Caco-2 (cell line): ENCODE measurements at regions not wholly inside any gene's neighbourhood (a gene's known extent, or its start where the extent isn't known, plus 50 kb on each side); places are given as distances from the start of the nearest gene placed in this dataset.

Source experiments
- BruUV-seq: library from RNA; stranded (reverse); fragments of 400-500 nt; replicated peaks from 2 replicates; lab custom pipeline; 2021; lab: Mats Ljungman, UMichigan
- CTCF ChIA-PET: fragments of 300-600 bp; sonication (Branson Sonifier 250); formaldehyde crosslinking; loops from one replicate; lab custom pipeline; 2022; ENCODE audit warnings: antibody characterized with exemption; lab: Charles Lee
- POLR2A ChIA-PET: fragments of 300-600 bp; sonication (Branson Sonifier 250); formaldehyde crosslinking; loops from one replicate; lab custom pipeline; 2022; ENCODE audit warnings: antibody characterized with exemption; lab: Charles Lee
- DNase-seq, 2 experiments: peaks; one replicate each; pipeline versions ENCODE4 v3.0.0 to v3.0.0-alpha.2; 2020 to 2022
- H3K27me3 ChIP-seq: replicated peaks from 2 replicates; pipeline ENCODE4 v1.6.0; 2011; ENCODE audit warnings: low read length; ENCODE audit not compliant: control insufficient read depth, insufficient read depth
- H3K36me3 ChIP-seq: 2 replicates; pipeline ENCODE4 v1.5.1; 2011; ENCODE audit warnings: low read length; ENCODE audit not compliant: control insufficient read depth, insufficient read depth
- H3K4me1 ChIP-seq: fragments of 250-450 bp; sonication (Bioruptor Pico); 2 replicates; pipeline ENCODE4 v1.5.1; 2020; ENCODE audit warnings: mild to moderate bottlenecking
- H3K4me3 ChIP-seq: 2 replicates; pipeline ENCODE4 v1.5.1; 2011; ENCODE audit warnings: low read depth, mild to moderate bottlenecking, control low read depth, low read length
- H3K9me3 ChIP-seq: fragments of 250-450 bp; sonication (Bioruptor Pico); 2 replicates; pipeline ENCODE4 v1.5.1; 2020; ENCODE audit warnings: mild to moderate bottlenecking, moderate library complexity
- H3K27ac Mint-ChIP-seq: one replicate; pipeline ENCODE4 v1.8.0; 2022; ENCODE audit warnings: mixed read lengths; ENCODE audit not compliant: unreplicated experiment
- H3K27me3 Mint-ChIP-seq: one replicate; pipeline ENCODE4 v1.8.0; 2022; ENCODE audit warnings: mixed read lengths; ENCODE audit not compliant: insufficient read depth, unreplicated experiment
- H3K36me3 Mint-ChIP-seq: one replicate; pipeline ENCODE4 v1.8.0; 2022; ENCODE audit warnings: mild to moderate bottlenecking, mixed read lengths; ENCODE audit not compliant: insufficient read depth, unreplicated experiment
- H3K4me1 Mint-ChIP-seq: one replicate; pipeline ENCODE4 v1.8.0; 2022; ENCODE audit warnings: low read depth, mixed read lengths; ENCODE audit not compliant: unreplicated experiment
- H3K4me3 Mint-ChIP-seq: one replicate; pipeline ENCODE4 v1.8.0; 2022; ENCODE audit warnings: mild to moderate bottlenecking, moderate library complexity, mixed read lengths; ENCODE audit not compliant: unreplicated experiment
- H3K9me3 Mint-ChIP-seq: one replicate; pipeline ENCODE4 v1.8.0; 2022; ENCODE audit warnings: mixed read lengths; ENCODE audit not compliant: unreplicated experiment
- CTCF ChIP-seq, 2 experiments: fragments of 200-600 bp in 1 of 2; IDR thresholded peaks; 1 replicate in 1 of 2; 2 replicates in 1 of 2; pipeline versions ENCODE4 v1.5.1 to v1.8.0; 2011 to 2022; ENCODE audit warnings: antibody characterized with exemption in 1 of 2, control low read depth in 1 of 2, inconsistent platforms in 1 of 2, low read depth in 1 of 2, low read length in 1 of 2, mild to moderate bottlenecking in 1 of 2, moderate library complexity in 1 of 2; ENCODE audit not compliant: insufficient read depth in 1 of 2, severe bottlenecking in 1 of 2, unreplicated experiment in 1 of 2
- intact Hi-C: fragments of 100-400 bp; cut with micrococcal nuclease; formaldehyde crosslinking; loops from one replicate; pipeline ENCODE4 v1.10.0; 2022; ENCODE audit not compliant: unreplicated experiment

- intact Hi-C loops: no loop called here
- TF ChIP-seq CTCF (IDR thresholded peaks at IDR 0.05; ENCODE audit: insufficient read depth in 1 of 2, low read depth in 1 of 2, low read length in 1 of 2, severe bottlenecking in 1 of 2, unreplicated experiment in 1 of 2): no peak
- Mint-ChIP-seq H3K9me3 (peaks cover 34% of the 10 kb centered on the region), H3K4me1 (no peaks in the 10 kb centered on the region), H3K36me3 (no peaks in the 10 kb centered on the region), H3K27me3 (no peaks in the 10 kb centered on the region), H3K27ac (no peak overlapping the region), H3K4me3 (no peak overlapping the region)
- H3K36me3 ChIP-seq: no peaks in the 10 kb centered on the region
- POLR2A ChIA-PET: no interaction called here
- no TSS peak for BruUV-seq
- H3K4me1 ChIP-seq: no peaks in the 10 kb centered on the region
- CTCF ChIA-PET: no interaction called here
- no peak overlapping the region for H3K4me3 ChIP-seq
- H3K9me3 ChIP-seq: peaks cover 12% of the 10 kb centered on the region; the same call in 1 of the 2 replicates
- no peak for DNase-seq
- no peaks in the 10 kb centered on the region for H3K27me3 ChIP-seq
These were observed 119.5 kb upstream of the SNRPN start for GRCh38 chr15:24835301-24835700.

GRCh38 chr15:24848050-24848449 lies 106.7 kb upstream of the SNRPN start:
- Mint-ChIP-seq H3K4me1 (no peaks in the 10 kb centered on the region), H3K4me3 (no peak overlapping the region), H3K27me3 (no peaks in the 10 kb centered on the region), H3K36me3 (no peaks in the 10 kb centered on the region), H3K27ac (no peak overlapping the region), H3K9me3 (peaks cover 18% of the 10 kb centered on the region)
- intact Hi-C loops: no loop called here
- BruUV-seq: no TSS peak
- ChIA-PET POLR2A (no interaction called here), CTCF (no interaction called here)
- Histone ChIP-seq H3K9me3 (0 out of 2 replicates have a peak, but pooled peaks cover 10% of the 10 kb centered on the region), H3K4me3 (no peak overlapping the region), H3K27me3 (no peaks in the 10 kb centered on the region), H3K4me1 (no peaks in the 10 kb centered on the region), H3K36me3 (no peaks in the 10 kb centered on the region)
- DNase-seq: no peak
- no peak for TF ChIP-seq CTCF (IDR thresholded peaks at IDR 0.05; ENCODE audit: insufficient read depth in 1 of 2, low read depth in 1 of 2, low read length in 1 of 2, severe bottlenecking in 1 of 2, unreplicated experiment in 1 of 2)

- no peak overlapping the region for H3K27ac Mint-ChIP-seq
- peaks cover 18% of the 10 kb centered on the region for H3K9me3 Mint-ChIP-seq
- no peak overlapping the region for H3K4me3 Mint-ChIP-seq
- intact Hi-C loops: no loop called here
- no peaks in the 10 kb centered on the region for H3K36me3 Mint-ChIP-seq
- DNase-seq: peak in 1 of 2 experiments; percentile 6
- POLR2A ChIA-PET: no interaction called here
- Histone ChIP-seq H3K4me3 (no peak overlapping the region), H3K36me3 (no peaks in the 10 kb centered on the region), H3K9me3 (peaks cover 24% of the 10 kb centered on the region), H3K4me1 (no peaks in the 10 kb centered on the region), H3K27me3 (no peaks in the 10 kb centered on the region)
- CTCF ChIA-PET: no interaction called here
- H3K27me3 Mint-ChIP-seq: no peaks in the 10 kb centered on the region
- no peaks in the 10 kb centered on the region for H3K4me1 Mint-ChIP-seq
- BruUV-seq: no TSS peak
- no peak for TF ChIP-seq CTCF (IDR thresholded peaks at IDR 0.05; ENCODE audit: insufficient read depth in 1 of 2, low read depth in 1 of 2, low read length in 1 of 2, severe bottlenecking in 1 of 2, unreplicated experiment in 1 of 2)
These were observed 98.1 kb upstream of the SNRPN start for GRCh38 chr15:24856397-24857390.
